K562 (cell line): ENCODE measurements at regions not wholly inside any gene's neighbourhood (a gene's known extent, or its start where the extent isn't known, plus 50 kb on each side); places are given as distances from the start of the nearest gene placed in this dataset.

Source experiments
- ATAC-seq: fragments of 200-7000 bp; cut with Tn5 transposase; 3 replicates; pipeline ENCODE4 v1.9.1; 2020; ENCODE audit warnings: moderate library complexity
- BruUV-seq: library from RNA; stranded (reverse); fragments of 400-500 nt; replicated peaks from 2 replicates; lab custom pipeline; 2021; lab: Mats Ljungman, UMichigan
- CTCF ChIA-PET: fragments of 300-600 bp; formaldehyde crosslinking; extraction: SDS; loops from one replicate; lab custom pipeline; 2021; ENCODE audit warnings: low intra/inter-chr PET ratio; lab: Yijun Ruan, JAX
- POLR2A ChIA-PET: fragments of 300-600, 350-650 bp; sonication (Branson Sonifier 250); formaldehyde crosslinking; extraction: SDS; loops from one replicate; lab custom pipeline; 2021; ENCODE audit warnings: antibody characterized with exemption, inconsistent platforms; lab: Yijun Ruan, JAX
- DNase-seq, 4 experiments: peaks; one replicate each; pipeline versions ENCODE4 v3.0.0 to v3.0.0-alpha.2; 2011 to 2018; ENCODE audit warnings: low spot score in 3 of 4, mixed read lengths in 3 of 4; ENCODE audit errors: extremely low read depth in 1 of 4
- FAIRE-seq: peaks from 2 replicates; lab custom pipeline; 2011; peaks lifted over from hg19 to GRCh38; lab: Jason Lieb, UNC
- H2AFZ ChIP-seq: 2 replicates; pipeline ENCODE4 v1.6.0; 2011; ENCODE audit warnings: low read depth, low read length, control low read depth, inconsistent platforms
- H3K27ac ChIP-seq: fragments of 200-600 bp; 3 replicates; pipeline ENCODE4 v1.8.0; 2011; ENCODE audit warnings: low read depth, mild to moderate bottlenecking, control low read depth, inconsistent platforms, low read length, moderate library complexity, mixed read lengths; ENCODE audit errors: extremely low read depth
- H3K27me3 ChIP-seq, 2 experiments: fragments of 300-600 bp in 1 of 2; 2 replicates in 1 of 2; 3 replicates in 1 of 2; pipeline versions ENCODE4 v1.6.0 to v1.8.0; 2011; ENCODE audit warnings: inconsistent platforms in 2 of 2, low read length in 2 of 2, mild to moderate bottlenecking in 1 of 2, mixed read lengths in 1 of 2, moderate library complexity in 1 of 2; ENCODE audit not compliant: control insufficient read depth in 2 of 2, insufficient read depth in 2 of 2
- H3K36me3 ChIP-seq: fragments of 300-600 bp; 3 replicates; pipeline ENCODE4 v1.8.0; 2011; ENCODE audit warnings: mild to moderate bottlenecking, low read length, inconsistent platforms; ENCODE audit not compliant: control insufficient read depth, insufficient read depth
- H3K4me1 ChIP-seq, 2 experiments: fragments of 200-600 bp in 1 of 2; replicated peaks in 1 of 2; 2 replicates in 1 of 2; 3 replicates in 1 of 2; pipeline versions ENCODE4 v1.5.1 to v1.8.0; 2011; ENCODE audit warnings: inconsistent platforms in 2 of 2, low read length in 2 of 2, mild to moderate bottlenecking in 1 of 2, mixed read lengths in 1 of 2, moderate library complexity in 1 of 2; ENCODE audit not compliant: control insufficient read depth in 2 of 2, insufficient read depth in 2 of 2
- H3K4me2 ChIP-seq: 2 replicates; pipeline ENCODE4 v1.6.1; 2011; ENCODE audit warnings: low read length, control low read depth, inconsistent platforms, mixed read lengths; ENCODE audit not compliant: insufficient read depth
- H3K4me3 ChIP-seq: fragments of 200-600 bp; sonication (generic), shearing (Covaris generic); 2 replicates; pipeline ENCODE4 v1.5.1; 2016; ENCODE audit warnings: control low read depth, inconsistent platforms
- H3K79me2 ChIP-seq: fragments of 200-600 bp; 3 replicates; pipeline ENCODE4 v1.8.0; 2011; ENCODE audit warnings: low read length, inconsistent platforms; ENCODE audit not compliant: control insufficient read depth, insufficient read depth
- H3K9ac ChIP-seq, 2 experiments: 2 replicates each; pipeline versions ENCODE4 v1.6.0 to v1.6.1; 2011; ENCODE audit warnings: low read depth in 2 of 2, low read length in 2 of 2, control low read depth in 1 of 2, inconsistent platforms in 1 of 2, mild to moderate bottlenecking in 1 of 2, mixed read lengths in 1 of 2; ENCODE audit not compliant: insufficient read depth in 1 of 2
- H3K9me1 ChIP-seq: one replicate; pipeline ENCODE4 v1.6.0; 2011; ENCODE audit warnings: inconsistent platforms, mild to moderate bottlenecking, low read length, moderate library complexity; ENCODE audit not compliant: control insufficient read depth, insufficient read depth
- H3K9me3 ChIP-seq: replicated peaks from 2 replicates; pipeline ENCODE4 v1.5.1; 2011; ENCODE audit warnings: low read depth, low read length, inconsistent platforms; ENCODE audit not compliant: control insufficient read depth, insufficient read depth
- H4K20me1 ChIP-seq: replicated peaks from 2 replicates; pipeline ENCODE4 v1.6.1; 2011; ENCODE audit warnings: low read length, inconsistent platforms, mixed read lengths; ENCODE audit not compliant: control insufficient read depth, insufficient read depth
- CBFA2T2 ChIP-seq: fragments of 450-650 bp; conservative IDR thresholded peaks from 2 replicates; pipeline ENCODE4 v1.6.1; 2017; ENCODE audit warnings: mild to moderate bottlenecking
- CREM ChIP-seq: IDR thresholded peaks from 2 replicates; pipeline ENCODE4 v1.6.1; 2014; ENCODE audit warnings: antibody characterized with exemption, low read depth
- EGR1 ChIP-seq: fragments of 450-650 bp; conservative IDR thresholded peaks from 2 replicates; pipeline ENCODE4 v1.6.1; 2017; ENCODE audit warnings: mild to moderate bottlenecking
- KLF16 ChIP-seq: IDR thresholded peaks from 2 replicates; pipeline ENCODE4 v1.6.1; 2016; ENCODE audit warnings: antibody characterized with exemption
- MAFG ChIP-seq: fragments of 450-650 bp; conservative IDR thresholded peaks from 2 replicates; pipeline ENCODE4 v1.6.1; 2016; ENCODE audit warnings: missing genetic modification characterization, missing compliant biosample characterization
- POLR3G ChIP-seq: IDR thresholded peaks from 2 replicates; pipeline ENCODE4 v1.6.1; 2011; ENCODE audit not compliant: insufficient read length, insufficient replicate concordance; ENCODE audit errors: extremely low read depth
- SFPQ ChIP-seq: fragments of 200-400 bp; formaldehyde crosslinking; IDR thresholded peaks from 2 replicates; pipeline ENCODE4 v1.6.1; 2017; ENCODE audit warnings: mild to moderate bottlenecking, low read depth, low read length, moderate library complexity
- TSC22D4 ChIP-seq: fragments of 450-650 bp; IDR thresholded peaks from 2 replicates; pipeline ENCODE4 v1.6.1; 2016; ENCODE audit warnings: missing genetic modification characterization, missing biosample characterization, control low read depth
- YBX1 ChIP-seq: fragments of 450-650 bp; IDR thresholded peaks from 2 replicates; pipeline ENCODE4 v1.7.1; 2016; ENCODE audit warnings: mild to moderate bottlenecking
- ZBTB5 ChIP-seq: fragments of 450-650 bp; IDR thresholded peaks from 2 replicates; pipeline ENCODE4 v1.6.1; 2017; ENCODE audit warnings: antibody characterized with exemption
- ZNF384 ChIP-seq: IDR thresholded peaks from 2 replicates; pipeline ENCODE4 v1.6.1; 2012; ENCODE audit warnings: low read depth, low read length, improper control_type of control experiment
- ZNF408 ChIP-seq: fragments of 250-450 bp; sonication (Bioruptor Pico); IDR thresholded peaks from 2 replicates; pipeline ENCODE4 v1.4.0; 2020; ENCODE audit warnings: low read depth, mild to moderate bottlenecking, moderate library complexity
- WGBS: fragments of 100-300 bp; shearing (Covaris generic); methylation state at CpG from one replicate; pipeline ENCODE4 v1.1.6; 2016; ENCODE audit warnings: low coverage, mixed read lengths; ENCODE audit not compliant: insufficient coverage; ENCODE audit errors: missing lambda C conversion rate; 5-methylcytosine and 5-hydroxymethylcytosine counted together
- in situ Hi-C: fragments of 300-500 bp; cut with MboI; formaldehyde crosslinking; loops from 4 replicates; pipeline ENCODE4 v1.15.0; 2018; ENCODE audit warnings: inconsistent platforms, mixed read lengths
- intact Hi-C: fragments of 100-400 bp; cut with micrococcal nuclease; formaldehyde crosslinking; loops from 2 replicates; pipeline ENCODE4 v1.14.2; 2022

GRCh38 chr6:97449444-97449966 lies 166.5 kb upstream of the MMS22L start (continued):
- TF ChIP-seq SFPQ (no peak), CBFA2T2 (no peak), EGR1 (no peak), KLF16 (no peak), CREM (no peak)

GRCh38 chr6:97450087-97450486 lies 167.1 kb upstream of the MMS22L start:
- CTCF ChIA-PET, result no interaction called here
- TF ChIP-seq ZNF384, result no peak
- no peak for TF ChIP-seq ZBTB5
- no peak for TF ChIP-seq POLR3G
- no peak for TF ChIP-seq ZNF408
- no peak for TF ChIP-seq TSC22D4 (tag)
- no peak for TF ChIP-seq YBX1
- no peak for TF ChIP-seq MAFG (tag)

More at GRCh38 chr6:97450087-97450486, 167.1 kb upstream of the MMS22L start:
- in situ Hi-C loops, result no loop called here
- no peaks in the 10 kb centered on the region for H3K4me1 ChIP-seq
- no peaks in the 10 kb centered on the region for H3K36me3 ChIP-seq
- no peaks in the 10 kb centered on the region for H3K79me2 ChIP-seq
- H2AFZ ChIP-seq, result no peak overlapping the region
- H3K9me1 ChIP-seq, result no peaks in the 10 kb centered on the region
- no peaks in the 10 kb centered on the region for H4K20me1 ChIP-seq
- BruUV-seq, result no TSS peak
- DNase-seq (no peak), FAIRE-seq (no peak), ATAC-seq (no peak)
- intact Hi-C loops, result no loop called here
- no peaks in the 10 kb centered on the region for H3K9me3 ChIP-seq
- H3K4me3 ChIP-seq, result no peak overlapping the region
- H3K9ac ChIP-seq, result no peak overlapping the region
- H3K27ac ChIP-seq, result no peak overlapping the region
- no peak overlapping the region for H3K4me2 ChIP-seq
- WGBS, result 0% methylated on average over 3 of the region's 3 CpGs
- POLR2A ChIA-PET, result interaction anchor here (0.8 kb wide), 1 partner anchor 9 kb away, joined by 3 read pairs; no protein-coding TSS in a partner anchor
- H3K27me3 ChIP-seq, result no peaks in the 10 kb centered on the region
